ENCODE measurements at regions not wholly inside any gene's neighbourhood (a gene's known extent, or its start where the extent isn't known, plus 50 kb on each side); places are given as distances from the start of the nearest gene placed in this dataset.

GRCh38 chr17:33652731-33653398, 359.8 kb upstream of the ASIC2 start:
- DNase-seq, result no peak

- DNase-seq, result no peak
Observed at GRCh38 chr17:33653399-33653788, 360.3 kb upstream of the ASIC2 start.

DNA sequence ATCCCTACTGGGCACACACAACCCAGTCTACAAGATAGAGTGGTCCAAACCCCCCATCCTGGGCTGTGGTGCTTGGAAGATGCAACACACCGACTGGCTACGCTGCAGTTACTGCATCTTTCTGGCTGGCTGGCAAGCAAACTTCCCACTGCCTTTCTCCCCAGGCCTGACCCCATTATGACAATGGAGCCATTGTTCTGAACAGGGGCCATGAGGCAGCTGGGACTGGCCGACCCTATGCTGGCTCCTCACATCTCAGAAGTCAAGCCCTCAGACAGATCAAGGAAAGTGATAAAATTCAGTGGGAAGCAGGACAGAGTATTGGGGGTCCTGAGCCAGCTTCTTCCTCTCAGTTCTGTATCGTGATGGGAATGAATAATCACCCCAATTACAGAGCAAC, 364.1 kb upstream of the ASIC2 start:
- DNase-seq, result no peak

DNA sequence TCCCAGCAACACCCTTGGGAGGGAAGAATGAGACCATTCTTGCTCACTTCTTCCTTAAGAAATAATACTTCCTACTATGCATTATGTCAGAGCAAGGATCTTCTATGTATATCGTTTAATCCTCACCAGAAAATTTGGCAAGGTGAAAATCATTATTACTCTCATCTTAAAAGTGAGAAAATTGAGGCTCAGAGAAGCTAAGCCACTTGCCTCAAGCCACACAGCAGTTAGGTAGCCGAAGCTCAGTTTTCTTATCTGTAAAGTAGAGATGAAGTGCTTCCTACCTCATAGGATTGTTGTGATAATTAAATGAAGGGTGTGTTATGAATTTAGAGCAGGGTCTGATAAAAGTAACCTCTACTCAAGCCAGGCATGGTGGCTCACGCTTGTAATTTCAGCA, 368.9 kb upstream of the ASIC2 start:
- DNase-seq, result no peak

DNA sequence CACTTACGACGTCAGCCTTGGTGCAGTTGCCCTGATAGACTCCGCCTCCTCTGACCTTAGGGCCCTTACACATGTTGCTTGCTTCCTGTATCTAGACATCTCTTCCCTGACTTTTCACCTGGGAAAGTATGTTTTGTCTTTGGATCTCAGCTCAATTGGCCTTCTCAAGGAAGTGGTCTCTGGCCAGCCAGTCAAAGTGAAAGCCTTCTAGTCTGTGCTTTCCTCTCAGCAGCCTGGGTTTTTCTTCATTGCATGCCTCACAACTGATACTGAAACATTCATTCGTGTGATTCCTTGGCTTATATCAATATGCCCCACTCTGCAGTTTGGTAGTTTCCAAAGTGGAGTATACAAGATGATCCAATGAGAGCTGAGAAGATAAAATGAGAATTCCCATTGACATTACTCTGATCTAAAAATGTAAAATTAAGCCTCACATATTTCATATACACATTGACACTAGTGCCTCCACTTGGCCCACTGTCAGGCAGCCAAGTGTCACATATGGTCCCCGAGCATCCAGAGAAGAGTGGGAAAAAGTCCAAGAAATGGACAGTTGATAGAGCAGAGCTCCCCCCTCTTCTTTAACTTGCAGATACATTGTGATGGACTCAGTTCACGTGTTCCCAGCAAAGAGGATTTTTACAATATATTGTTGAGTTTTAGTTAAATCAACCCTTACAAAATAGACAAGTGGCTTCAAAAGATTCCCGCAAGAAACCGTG, 371.2 kb upstream of the ASIC2 start:
- no peak for DNase-seq

- DNase-seq, result no peak
Observed at GRCh38 chr17:33667052-33667509, 374.0 kb upstream of the ASIC2 start.

GRCh38 chr17:33667671-33668070, 374.6 kb upstream of the ASIC2 start:
- no peak for DNase-seq

- no peak for DNase-seq
Observed at GRCh38 chr17:33668516-33668915, 375.4 kb upstream of the ASIC2 start.

- DNase-seq, result no peak
Observed at GRCh38 chr17:33671491-33671890, 378.4 kb upstream of the ASIC2 start.

DNA sequence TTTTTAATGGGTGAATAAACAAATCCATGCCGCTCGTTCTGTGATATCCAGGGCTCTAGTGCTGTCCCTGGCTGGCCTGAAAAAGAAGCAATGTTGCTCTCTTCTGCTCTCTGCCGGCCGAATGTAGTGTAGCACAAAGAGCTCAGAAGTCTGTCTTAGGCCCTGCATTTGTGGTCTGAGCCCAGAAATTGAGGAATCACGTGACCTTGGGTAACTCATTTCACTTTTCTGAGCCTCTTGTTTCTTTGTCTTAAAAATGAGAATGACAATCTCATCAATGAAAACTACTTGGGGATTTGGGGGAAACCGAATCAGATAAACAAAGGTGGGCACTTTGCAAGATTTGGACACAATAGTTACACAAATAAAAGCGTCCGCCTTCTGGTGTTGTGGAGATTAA, 381.6 kb upstream of the ASIC2 start:
- DNase-seq, result peak in 1 of 2 experiments; percentile 4

- DNase-seq, result no peak
Observed at GRCh38 chr17:33676444-33676843, 383.3 kb upstream of the ASIC2 start.

DNA sequence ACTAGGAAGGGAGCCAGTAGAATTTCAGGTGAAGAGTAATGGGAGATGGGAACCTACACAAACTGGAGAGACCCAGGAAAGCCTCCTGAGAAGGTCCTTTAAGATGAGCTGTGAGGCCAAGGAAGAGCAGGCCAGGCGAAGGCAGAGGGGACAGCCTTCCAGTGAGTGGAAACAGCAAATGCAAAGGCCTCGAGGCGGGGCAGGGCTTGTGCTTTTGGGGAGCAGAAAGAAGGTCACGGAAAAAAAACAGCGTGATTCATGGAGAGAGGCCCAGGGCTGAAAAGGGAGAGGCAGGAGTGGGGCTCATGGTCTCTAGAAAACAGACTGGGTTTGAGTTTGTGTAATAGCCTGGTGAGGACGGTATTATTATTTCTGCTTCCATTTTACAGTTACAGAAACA, 386.5 kb upstream of the ASIC2 start:
- DNase-seq, result no peak

DNA sequence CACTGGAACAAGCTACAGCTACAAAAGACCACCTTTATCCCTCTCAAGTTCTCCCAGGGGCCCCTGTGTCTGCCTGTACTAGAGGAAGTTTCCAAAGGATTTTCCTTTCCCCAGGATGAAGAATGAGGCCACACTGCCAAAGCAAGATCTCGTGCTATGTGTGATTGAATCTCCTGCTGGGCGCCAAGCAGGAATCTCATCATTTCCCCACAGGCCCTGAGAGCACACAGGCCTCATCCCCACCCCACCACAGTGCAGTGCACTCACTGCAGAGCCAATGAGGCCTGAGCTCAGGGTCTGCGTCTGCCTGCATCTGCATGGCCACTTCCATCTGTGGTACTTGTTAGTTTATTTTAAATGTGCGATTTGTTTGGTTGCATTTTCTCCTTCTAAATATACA, 387.4 kb upstream of the ASIC2 start:
- no peak for DNase-seq

- DNase-seq, result no peak
Observed at GRCh38 chr17:33682599-33682998, 389.5 kb upstream of the ASIC2 start.

DNA sequence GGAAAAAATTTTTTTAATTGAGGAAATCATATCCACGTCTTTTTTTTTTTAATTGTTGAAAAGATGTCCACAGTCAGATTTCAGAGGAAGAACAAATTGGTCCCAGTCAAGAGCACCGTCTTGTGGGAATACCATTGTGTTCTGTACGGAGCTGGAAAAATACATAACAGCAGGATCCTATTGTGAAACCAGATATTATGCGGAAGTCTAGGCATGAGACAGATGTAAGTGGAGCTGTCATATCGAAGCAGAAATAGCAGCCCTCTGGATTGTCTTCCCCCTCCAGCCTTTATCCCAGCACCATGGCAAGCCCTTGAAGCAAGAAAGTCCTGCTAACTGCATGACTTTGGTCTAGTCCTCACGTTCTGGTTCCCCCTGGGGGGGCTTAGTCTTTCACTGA, 391.6 kb upstream of the ASIC2 start:
- DNase-seq, result no peak

DNA sequence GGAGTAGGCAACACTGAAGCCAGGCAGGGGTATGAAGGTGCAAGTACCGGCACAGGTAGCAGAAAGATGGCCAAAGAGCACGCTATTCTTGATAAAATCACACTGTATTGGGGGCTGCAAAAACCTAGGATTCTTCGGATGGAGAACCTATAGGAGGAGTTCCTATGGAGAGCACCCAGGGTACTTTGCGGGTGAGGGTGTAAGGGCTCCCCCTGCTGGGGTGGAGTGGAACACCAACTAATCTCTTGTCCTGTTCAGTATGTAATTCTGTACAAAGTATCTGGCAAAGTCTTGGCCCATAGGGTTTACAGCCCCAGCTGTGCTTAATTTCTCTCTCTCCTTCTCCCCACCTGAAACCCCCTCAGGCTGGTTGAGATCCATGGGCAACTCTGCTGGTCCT, 393.1 kb upstream of the ASIC2 start:
- no peak for DNase-seq

GRCh38 chr17:33687831-33688230, 394.7 kb upstream of the ASIC2 start:
- DNase-seq, result no peak

DNA sequence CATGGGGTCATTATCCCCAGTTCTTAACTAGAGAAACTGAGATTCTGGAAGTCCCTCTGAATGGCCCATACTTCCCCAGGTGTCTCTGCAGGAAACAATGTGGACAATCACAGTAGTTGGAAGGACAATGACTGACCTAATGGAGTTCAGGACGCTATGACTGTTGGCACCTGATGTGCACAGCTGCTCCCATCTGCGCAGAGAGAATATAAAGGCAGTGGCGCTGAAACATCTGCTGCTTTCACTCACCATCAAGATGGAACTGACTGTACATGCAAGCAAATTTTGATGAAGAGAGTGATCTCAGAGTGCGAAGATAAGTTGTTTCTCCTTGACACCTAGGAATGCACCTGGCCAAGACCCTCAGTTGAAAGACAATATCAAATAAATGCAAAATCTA, 395.7 kb upstream of the ASIC2 start:
- no peak for DNase-seq

- no peak for DNase-seq
Observed at GRCh38 chr17:33689725-33690124, 396.6 kb upstream of the ASIC2 start.

DNA sequence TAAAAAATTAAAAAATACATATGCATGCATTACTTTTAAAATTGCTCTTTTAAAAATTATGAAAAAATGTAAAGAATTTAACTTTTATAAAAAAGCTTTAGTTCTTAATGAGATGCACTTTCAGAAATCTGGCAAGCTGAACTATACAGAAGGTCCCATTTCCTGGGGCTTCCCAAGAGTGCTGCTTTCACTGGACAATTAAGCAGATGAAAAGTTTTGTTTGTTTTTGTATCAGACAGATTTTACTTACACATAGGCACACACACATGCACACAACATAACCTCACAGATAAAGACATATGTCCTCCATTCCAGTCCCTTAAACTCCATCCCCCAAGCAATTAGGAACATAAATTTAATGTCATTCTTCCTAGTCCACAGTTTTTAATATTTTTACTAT, 402.3 kb upstream of the ASIC2 start:
- no peak for DNase-seq

GRCh38 chr17:33696102-33696501, 403.0 kb upstream of the ASIC2 start:
- DNase-seq, result no peak

DNA sequence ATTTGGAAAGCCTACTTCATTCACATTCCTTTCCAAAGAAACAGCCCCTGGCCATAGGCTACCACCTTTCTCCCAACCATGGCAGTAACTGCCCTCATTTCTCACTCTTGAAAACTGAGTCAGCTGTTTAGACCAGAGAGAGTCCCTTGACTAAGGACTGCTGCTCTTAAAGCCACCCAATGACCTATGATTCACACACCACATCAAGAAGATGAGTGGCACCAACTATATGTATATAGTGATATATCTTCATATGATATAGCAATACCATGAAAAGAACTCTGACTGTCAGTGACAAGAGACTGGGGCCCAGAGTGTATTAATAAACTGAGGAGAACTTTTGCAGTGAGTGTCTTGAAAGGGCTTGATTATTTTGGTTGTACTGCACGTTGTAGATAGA, 404.5 kb upstream of the ASIC2 start:
- no peak for DNase-seq

GRCh38 chr17:33701910-33702309, 408.8 kb upstream of the ASIC2 start:
- DNase-seq, result no peak

- no peak for DNase-seq
Observed at GRCh38 chr17:33704856-33705255, 411.8 kb upstream of the ASIC2 start.

DNA sequence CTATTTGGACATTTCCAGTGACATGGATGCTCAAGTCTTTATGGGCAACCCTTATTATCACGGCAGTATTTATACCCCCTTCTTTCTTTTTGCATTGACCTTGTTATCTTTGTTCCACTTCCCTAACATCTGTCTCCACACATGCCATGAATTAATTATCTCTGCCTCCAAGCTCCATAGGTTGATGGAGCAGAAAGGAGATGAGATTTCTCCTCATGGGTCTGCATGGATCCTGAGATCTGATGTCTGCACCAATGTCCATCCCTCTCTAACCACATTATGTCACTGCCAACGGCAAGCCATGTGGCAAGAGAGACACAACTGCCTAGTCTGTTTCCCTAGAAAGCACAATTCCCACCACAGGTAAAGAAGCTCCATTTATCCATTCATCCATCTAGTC, 416.8 kb upstream of the ASIC2 start:
- DNase-seq, result no peak

All from activated CD4-positive, alpha-beta T cell treated with anti-CD3 and anti-CD28 coated beads, Interleukin-2, amount 50 U/mL, for 4 hours (primary cell).